ENCODE measurements at regions not wholly inside any gene's neighbourhood (a gene's known extent, or its start where the extent isn't known, plus 50 kb on each side); places are given as distances from the start of the nearest gene placed in this dataset.
"Not testable (repeated sequence)": the region's sequence is repeated elsewhere in the genome, so short reads cannot be mapped to it uniquely, and the experiment has no call there.

GRCh38 chr13:56510836-56511235 lies 629.9 kb upstream of the PRR20A start:
- POLR2A ChIA-PET (ENCODE audit: unreplicated experiment): no interaction called here
- intact Hi-C loops (cut with micrococcal nuclease): no loop called here
- CTCF ChIA-PET: no interaction called here

GRCh38 chr13:56512336-56512735 lies 628.4 kb upstream of the PRR20A start:
- not testable (repeated sequence) for BruUV-seq (replicated peaks); DNase-seq; H3K27ac ChIP-seq (ENCODE audit: low read length)

More at GRCh38 chr13:56510836-56511235, 629.9 kb upstream of the PRR20A start:
- no TSS peak for BruUV-seq (replicated peaks)
- no peak overlapping the region for H3K4me3 ChIP-seq (ENCODE audit: low read length)
- H3K4me2 ChIP-seq (ENCODE audit: low read length): no peak overlapping the region
- H4K20me1 ChIP-seq (ENCODE audit: low read length): no peaks in the 10 kb centered on the region
- no peak for ATAC-seq
- H3K9ac ChIP-seq (ENCODE audit: low read length): no peak overlapping the region
- no peaks in the 10 kb centered on the region for H3K36me3 ChIP-seq (ENCODE audit: low read depth, low read length)
- no peaks in the 10 kb centered on the region for H3K79me2 ChIP-seq (ENCODE audit: low read length)
- TF ChIP-seq EZH2phosphoT487 (IDR thresholded peaks at IDR 0.05; ENCODE audit: borderline replicate concordance, low read length) (no peak), CTCF (conservative IDR thresholded peaks at IDR 0.05; ENCODE audit: low read depth, low read length) (no peak), EZH2 (IDR thresholded peaks at IDR 0.05; ENCODE audit: low read length, unreplicated experiment) (no peak)
- no peaks in the 10 kb centered on the region for H3K9me2 ChIP-seq (replicated peaks; ENCODE audit: low read length)
- no peaks in the 10 kb centered on the region for H3K4me1 ChIP-seq (ENCODE audit: insufficient read depth, low read length)
- no peaks in the 10 kb centered on the region for H3F3A ChIP-seq (ENCODE audit: low read length, unreplicated experiment)
- H3K27ac ChIP-seq (ENCODE audit: low read length): no peak overlapping the region
- H2AFZ ChIP-seq (ENCODE audit: low read length): no peak overlapping the region
- H3K9me3 ChIP-seq (ENCODE audit: low read length): no peaks in the 10 kb centered on the region
- no peaks in the 10 kb centered on the region for H3K27me3 ChIP-seq (ENCODE audit: low read length)
- no peak for DNase-seq

GRCh38 chr13:56515441-56515840 lies 625.3 kb upstream of the PRR20A start:
- Histone ChIP-seq H4K20me1 (ENCODE audit: low read length) (no peaks in the 10 kb centered on the region), H3K27ac (ENCODE audit: low read length) (no peak overlapping the region), H3K9me2 (replicated peaks; ENCODE audit: low read length) (no peaks in the 10 kb centered on the region), H3K4me1 (ENCODE audit: insufficient read depth, low read length) (no peaks in the 10 kb centered on the region), H3K36me3 (ENCODE audit: low read depth, low read length) (no peaks in the 10 kb centered on the region), H3K4me2 (ENCODE audit: low read length) (no peak overlapping the region), H3F3A (ENCODE audit: low read length, unreplicated experiment) (no peaks in the 10 kb centered on the region), H2AFZ (ENCODE audit: low read length) (no peak overlapping the region), H3K9ac (ENCODE audit: low read length) (no peak overlapping the region), H3K9me3 (ENCODE audit: low read length) (no peaks in the 10 kb centered on the region), H3K79me2 (ENCODE audit: low read length) (no peaks in the 10 kb centered on the region), H3K4me3 (ENCODE audit: low read length) (no peak overlapping the region), H3K27me3 (ENCODE audit: low read length) (no peaks in the 10 kb centered on the region)
- BruUV-seq (replicated peaks): no TSS peak
- ChIA-PET CTCF (no interaction called here), POLR2A (ENCODE audit: unreplicated experiment) (no interaction called here)
- no peak for TF ChIP-seq EZH2 (IDR thresholded peaks at IDR 0.05; ENCODE audit: low read length, unreplicated experiment)
- TF ChIP-seq CTCF (conservative IDR thresholded peaks at IDR 0.05; ENCODE audit: low read depth, low read length): no peak
- TF ChIP-seq EZH2phosphoT487 (IDR thresholded peaks at IDR 0.05; ENCODE audit: borderline replicate concordance, low read length): no peak
- intact Hi-C loops (cut with micrococcal nuclease): no loop called here
- no peak for DNase-seq
- no peak for ATAC-seq

More at GRCh38 chr13:56512336-56512735, 628.4 kb upstream of the PRR20A start:
- CTCF ChIA-PET; H3K9me2 ChIP-seq (replicated peaks; ENCODE audit: low read length); intact Hi-C loops (cut with micrococcal nuclease); H3K4me2 ChIP-seq (ENCODE audit: low read length); H3K4me1 ChIP-seq (ENCODE audit: insufficient read depth, low read length); H3K79me2 ChIP-seq (ENCODE audit: low read length); H3K36me3 ChIP-seq (ENCODE audit: low read depth, low read length); H3K27me3 ChIP-seq (ENCODE audit: low read length); H2AFZ ChIP-seq (ENCODE audit: low read length); POLR2A ChIA-PET (ENCODE audit: unreplicated experiment); H3K4me3 ChIP-seq (ENCODE audit: low read length); H3F3A ChIP-seq (ENCODE audit: low read length, unreplicated experiment); H3K9me3 ChIP-seq (ENCODE audit: low read length); H4K20me1 ChIP-seq (ENCODE audit: low read length); H3K9ac ChIP-seq (ENCODE audit: low read length); ATAC-seq: not testable (repeated sequence)

Data from PC-3 (cell line).